Prostate gland (tissue), 2 donors: ENCODE measurements at regions not wholly inside any gene's neighbourhood (a gene's known extent, or its start where the extent isn't known, plus 50 kb on each side); places are given as distances from the start of the nearest gene placed in this dataset.

Experiments
- DNase-seq: peaks from one replicate; pipeline ENCODE4 v3.0.0-alpha.2; 2019; ENCODE audit warnings: low spot score
- H3K27ac ChIP-seq, 2 donors: fragments of 200-600 bp; sonication (generic); 2 replicates each; pipeline ENCODE4 v1.5.1; 2017 to 2019
- H3K27me3 ChIP-seq: fragments of 200-600 bp; sonication (generic); replicated peaks from 2 replicates; pipeline ENCODE4 v1.5.1; 2019; ENCODE audit not compliant: insufficient read depth
- H3K36me3 ChIP-seq, 2 donors: fragments of 200-600 bp; sonication (generic); 1 replicate in 1 of 2; 2 replicates in 1 of 2; pipeline versions ENCODE4 v1.5.1 to v1.8.1; 2017 to 2019
- H3K4me1 ChIP-seq: fragments of 200-600 bp; sonication (generic); replicated peaks from 2 replicates; pipeline ENCODE4 v1.5.1; 2019
- H3K4me3 ChIP-seq, 2 donors: fragments of 200-600 bp; sonication (generic); 2 replicates each; pipeline ENCODE4 v1.5.1; 2017 to 2019
- H3K9me3 ChIP-seq: fragments of 200-600 bp; sonication (generic); 2 replicates; pipeline ENCODE4 v1.5.1; 2017
- POLR2A ChIP-seq: fragments of 450-650 bp; IDR thresholded peaks from one replicate; pipeline ENCODE4 v1.6.1; 2016; ENCODE audit warnings: antibody characterized with exemption, mild to moderate bottlenecking
- POLR2AphosphoS5 ChIP-seq: sonication (generic); formaldehyde crosslinking; IDR thresholded peaks from one replicate; pipeline ENCODE4 v1.6.1; 2017; ENCODE audit warnings: antibody characterized with exemption
- WGBS: methylation state at CpG from one replicate; pipeline ENCODE4 v1.1.5; 2018; 5-methylcytosine and 5-hydroxymethylcytosine counted together
- intact Hi-C: fragments of 100-400 bp; cut with DNase I; formaldehyde crosslinking; loops from one replicate; pipeline ENCODE4 v1.14.2; 2022
- TF ChIP-seq, protein P1 (sequence below), 4 experiments: fragments of 200-600 bp in 2 of 4; fragments of 450-650 bp in 2 of 4; sonication (generic) in 2 of 4; IDR thresholded peaks; 1 replicate in 3 of 4; 2 replicates in 1 of 4; pipeline ENCODE4 v1.5.1; 2016 to 2019; ENCODE audit warnings: antibody characterized with exemption in 4 of 4, mild to moderate bottlenecking in 2 of 4, moderate library complexity in 2 of 4

DNA sequence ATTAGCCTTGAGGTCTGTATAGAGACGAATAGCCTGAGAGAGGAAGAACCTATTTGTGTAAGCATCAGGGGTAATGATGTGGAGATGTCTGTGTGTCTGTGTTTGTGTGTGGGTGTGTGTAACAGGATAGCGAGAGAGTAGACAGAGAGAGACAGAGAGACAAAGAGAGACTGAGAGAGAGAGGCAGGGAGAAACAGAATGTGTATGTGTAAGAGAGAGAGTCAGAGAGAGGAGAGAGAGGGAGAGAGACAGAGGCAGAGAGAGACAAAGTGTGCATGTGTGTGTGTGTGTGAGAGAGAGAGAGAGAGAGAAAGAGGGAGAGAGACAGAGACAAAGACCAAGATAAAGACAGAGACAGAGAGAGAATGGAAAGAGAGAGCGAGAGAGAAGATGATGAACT is 396.1 kb downstream of the PAX1 start:
- DNase-seq: no peak
- no peaks in the 10 kb centered on the region for H3K9me3 ChIP-seq
- peaks cover 2% of the 10 kb centered on the region for H3K27me3 ChIP-seq
- no peak overlapping the region for H3K4me3 ChIP-seq
- intact Hi-C loops: loop anchor here (10.0 kb wide), 1 partner anchor 287 kb away; no protein-coding TSS in a partner anchor
- H3K4me1 ChIP-seq: no peaks in the 10 kb centered on the region
- WGBS: 85% methylated on average over 3 of the region's 3 CpGs
- no peaks in the 10 kb centered on the region for H3K36me3 ChIP-seq
- no peak overlapping the region for H3K27ac ChIP-seq
- TF ChIP-seq, protein P1, sequence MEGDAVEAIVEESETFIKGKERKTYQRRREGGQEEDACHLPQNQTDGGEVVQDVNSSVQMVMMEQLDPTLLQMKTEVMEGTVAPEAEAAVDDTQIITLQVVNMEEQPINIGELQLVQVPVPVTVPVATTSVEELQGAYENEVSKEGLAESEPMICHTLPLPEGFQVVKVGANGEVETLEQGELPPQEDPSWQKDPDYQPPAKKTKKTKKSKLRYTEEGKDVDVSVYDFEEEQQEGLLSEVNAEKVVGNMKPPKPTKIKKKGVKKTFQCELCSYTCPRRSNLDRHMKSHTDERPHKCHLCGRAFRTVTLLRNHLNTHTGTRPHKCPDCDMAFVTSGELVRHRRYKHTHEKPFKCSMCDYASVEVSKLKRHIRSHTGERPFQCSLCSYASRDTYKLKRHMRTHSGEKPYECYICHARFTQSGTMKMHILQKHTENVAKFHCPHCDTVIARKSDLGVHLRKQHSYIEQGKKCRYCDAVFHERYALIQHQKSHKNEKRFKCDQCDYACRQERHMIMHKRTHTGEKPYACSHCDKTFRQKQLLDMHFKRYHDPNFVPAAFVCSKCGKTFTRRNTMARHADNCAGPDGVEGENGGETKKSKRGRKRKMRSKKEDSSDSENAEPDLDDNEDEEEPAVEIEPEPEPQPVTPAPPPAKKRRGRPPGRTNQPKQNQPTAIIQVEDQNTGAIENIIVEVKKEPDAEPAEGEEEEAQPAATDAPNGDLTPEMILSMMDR (IDR thresholded peaks at IDR 0.05): no peak
- TF ChIP-seq POLR2AphosphoS5 (no peak), POLR2A (no peak)

DNA sequence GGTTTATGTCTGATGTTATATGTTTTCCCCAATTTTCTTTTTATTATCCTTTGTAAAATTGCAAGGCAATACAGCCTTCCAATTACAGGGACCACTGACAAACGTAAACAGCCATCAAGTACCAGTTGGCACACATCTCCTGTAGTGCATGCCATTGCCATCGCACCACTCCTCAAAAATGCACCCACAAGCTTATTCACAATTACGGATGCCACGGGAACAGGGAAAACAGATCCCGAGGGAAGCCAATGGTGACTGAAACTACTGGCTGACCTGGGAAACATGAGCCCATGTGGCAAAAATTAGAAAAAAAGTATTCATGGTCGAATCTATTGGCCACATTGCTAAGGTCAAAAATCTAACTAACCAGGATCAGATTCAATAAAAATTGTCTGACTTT is 395.2 kb downstream of the PAX1 start:
- WGBS: 63% methylated on average over 6 of the region's 6 CpGs
- no peaks in the 10 kb centered on the region for H3K9me3 ChIP-seq
- no peak overlapping the region for H3K4me3 ChIP-seq
- H3K27ac ChIP-seq: no peak overlapping the region
- no peak for DNase-seq
- intact Hi-C loops: loop anchor here (10.0 kb wide), 1 partner anchor 286 kb away; no protein-coding TSS in a partner anchor
- H3K36me3 ChIP-seq: no peaks in the 10 kb centered on the region
- peaks cover 2% of the 10 kb centered on the region for H3K27me3 ChIP-seq
- no peak for TF ChIP-seq POLR2AphosphoS5
- no peak for TF ChIP-seq POLR2A
- TF ChIP-seq, protein P1 (IDR thresholded peaks at IDR 0.05): no peak
- H3K4me1 ChIP-seq: no peaks in the 10 kb centered on the region

DNA sequence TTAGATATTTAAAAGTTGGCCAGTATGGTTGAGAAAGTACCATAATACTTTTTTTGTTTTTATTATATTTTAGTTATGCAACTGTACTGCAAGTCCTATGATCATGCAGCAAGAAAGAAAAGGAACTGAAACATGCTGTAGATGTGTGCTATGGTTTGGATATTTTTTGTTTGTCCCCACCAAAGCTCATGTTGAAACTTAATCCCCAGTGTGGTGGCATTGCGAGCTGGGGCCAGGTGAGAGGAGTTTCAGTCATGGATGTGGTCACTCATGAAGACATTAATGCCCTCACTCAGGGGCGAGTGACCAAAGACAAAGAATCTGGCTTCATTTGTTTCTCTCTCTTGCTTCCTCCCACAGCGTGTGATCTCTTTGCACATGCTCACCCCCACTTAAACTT is 393.9 kb downstream of the PAX1 start:
- no peaks in the 10 kb centered on the region for H3K4me1 ChIP-seq
- no peaks in the 10 kb centered on the region for H3K36me3 ChIP-seq
- WGBS: 90% methylated on average over 3 of the region's 3 CpGs
- H3K4me3 ChIP-seq: no peak overlapping the region
- peaks cover 2% of the 10 kb centered on the region for H3K27me3 ChIP-seq
- H3K9me3 ChIP-seq: no peaks in the 10 kb centered on the region
- DNase-seq: no peak
- TF ChIP-seq POLR2AphosphoS5 (no peak), POLR2A (no peak)
- TF ChIP-seq, protein P1 (IDR thresholded peaks at IDR 0.05): no peak
- no peak overlapping the region for H3K27ac ChIP-seq
- intact Hi-C loops: no loop called here

DNA sequence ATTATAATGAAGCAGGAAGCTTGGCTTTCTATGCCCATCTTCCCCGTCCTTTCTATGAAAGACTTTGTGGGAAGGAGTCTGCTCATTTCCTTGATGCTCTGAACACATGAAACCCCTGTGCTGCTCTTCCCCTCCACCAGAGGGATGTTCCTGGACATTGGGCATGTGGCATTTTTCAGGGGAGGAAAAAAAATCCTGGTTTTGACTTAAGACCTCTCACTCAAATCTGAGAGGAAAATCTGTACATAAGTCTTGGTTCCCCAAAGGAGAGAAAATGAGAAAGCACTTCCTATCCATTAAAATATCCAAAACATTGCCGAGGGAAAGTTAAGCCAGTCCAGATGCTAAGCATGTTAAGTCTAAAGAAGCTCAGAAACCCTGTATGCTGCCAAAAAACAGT is 393.0 kb downstream of the PAX1 start:
- H3K27me3 ChIP-seq: peaks cover 2% of the 10 kb centered on the region
- WGBS: 53% methylated on average over 2 of the region's 2 CpGs

DNA sequence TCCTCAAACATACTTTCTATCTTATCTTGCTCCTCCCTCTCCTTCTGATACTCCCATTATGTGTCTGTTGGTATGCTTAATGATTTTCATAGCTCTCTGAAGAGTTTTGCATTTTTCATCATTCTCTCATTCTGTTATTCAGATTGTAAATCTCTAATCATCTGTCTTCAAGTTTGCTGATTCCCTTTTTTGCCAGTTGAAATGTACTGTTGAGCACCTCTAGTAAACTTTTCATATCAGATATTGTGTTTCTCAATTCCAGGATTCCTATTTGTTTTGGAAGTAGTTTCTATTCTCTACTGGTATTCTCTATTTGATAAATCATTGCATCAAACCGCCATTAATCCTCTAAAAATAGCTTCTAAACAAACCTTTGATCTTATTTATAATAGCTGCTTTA is 387.7 kb downstream of the PAX1 start:
- no peaks in the 10 kb centered on the region for H3K36me3 ChIP-seq
- H3K27ac ChIP-seq: no peak overlapping the region
- no peak overlapping the region for H3K4me3 ChIP-seq
- TF ChIP-seq POLR2AphosphoS5: no peak
- no peak for TF ChIP-seq POLR2A
- TF ChIP-seq, protein P1 (IDR thresholded peaks at IDR 0.05): no peak
- H3K9me3 ChIP-seq: no peaks in the 10 kb centered on the region
- no peaks in the 10 kb centered on the region for H3K27me3 ChIP-seq
- 43% methylated on average over 1 of the region's 1 CpG for WGBS
- no peak for DNase-seq
- intact Hi-C loops: no loop called here
- H3K4me1 ChIP-seq: no peaks in the 10 kb centered on the region

More for the DNA sequence above, 393.0 kb downstream of the PAX1 start:
- DNase-seq: no peak
- no peaks in the 10 kb centered on the region for H3K4me1 ChIP-seq
- H3K9me3 ChIP-seq: no peaks in the 10 kb centered on the region
- intact Hi-C loops: no loop called here
- H3K36me3 ChIP-seq: no peaks in the 10 kb centered on the region
- H3K4me3 ChIP-seq: no peak overlapping the region
- TF ChIP-seq, protein P1 (IDR thresholded peaks at IDR 0.05): no peak
- TF ChIP-seq POLR2AphosphoS5 (no peak), POLR2A (no peak)
- H3K27ac ChIP-seq: no peak overlapping the region
